ENCODE measurements at regions not wholly inside any gene's neighbourhood (a gene's known extent, or its start where the extent isn't known, plus 50 kb on each side); places are given as distances from the start of the nearest gene placed in this dataset.

GRCh38 chr2:56013475-56013874 is 89.9 kb upstream of the EFEMP1 start:
- TF ChIP-seq CTCF (conservative IDR thresholded peaks at IDR 0.05; ENCODE audit: low read depth, low read length) (no peak), POLR2A (IDR thresholded peaks at IDR 0.05; ENCODE audit: low read depth, low read length) (no peak), MXI1 (IDR thresholded peaks at IDR 0.05; ENCODE audit: borderline replicate concordance, low read depth, low read length) (no peak), CHD1 (IDR thresholded peaks at IDR 0.05; ENCODE audit: low read depth, low read length) (no peak), CEBPB (IDR thresholded peaks at IDR 0.05; ENCODE audit: low read depth, low read length) (no peak), RFX5 (IDR thresholded peaks at IDR 0.05; ENCODE audit: low read depth, low read length) (no peak)

Measured in IMR-90 (cell line).